Kidney (tissue), 13 donors: ENCODE measurements at regions not wholly inside any gene's neighbourhood (a gene's known extent, or its start where the extent isn't known, plus 50 kb on each side); places are given as distances from the start of the nearest gene placed in this dataset.

Source experiments
- DNase-seq, 5 donors: peaks; one replicate each; pipeline ENCODE4 v3.0.0-alpha.2; 2013 to 2020
- FAIRE-seq: peaks from 2 replicates; lab custom pipeline; 2012; peaks lifted over from hg19 to GRCh38; lab: Jason Lieb, UNC
- H3K27ac ChIP-seq, 2 donors: one replicate each; pipeline ENCODE4 v1.7.0; 2013; ENCODE audit warnings: low read depth in 2 of 2, low read length in 2 of 2, inconsistent platforms in 1 of 2
- H3K27me3 ChIP-seq: one replicate; pipeline ENCODE4 v1.7.1; 2013; ENCODE audit warnings: low read length, inconsistent platforms; ENCODE audit not compliant: control insufficient read depth, insufficient read depth
- H3K36me3 ChIP-seq, 3 donors: one replicate each; pipeline versions ENCODE4 v1.7.0 to v1.7.1; 2013; ENCODE audit warnings: low read length in 3 of 3, control low read depth in 1 of 3, inconsistent platforms in 1 of 3; ENCODE audit not compliant: insufficient read depth in 3 of 3, control insufficient read depth in 2 of 3
- H3K4me1 ChIP-seq, 3 donors: one replicate each; pipeline versions ENCODE4 v1.7.0 to v1.7.1; 2013; ENCODE audit warnings: low read length in 3 of 3, inconsistent platforms in 1 of 3, low read depth in 1 of 3; ENCODE audit not compliant: control insufficient read depth in 2 of 3, insufficient read depth in 2 of 3
- H3K4me3 ChIP-seq, 3 donors: one replicate each; pipeline versions ENCODE4 v1.7.0 to v1.8.1; 2013; ENCODE audit warnings: low read length in 3 of 3, control low read depth in 1 of 3, inconsistent platforms in 1 of 3
- H3K9ac ChIP-seq, 3 donors: one replicate each; pipeline versions ENCODE4 v1.7.0 to v1.7.1; 2013; ENCODE audit warnings: low read length in 3 of 3, control low read depth in 1 of 3, inconsistent platforms in 1 of 3
- H3K9me3 ChIP-seq, 3 donors: one replicate each; pipeline versions ENCODE4 v1.7.0 to v1.7.1; 2013; ENCODE audit warnings: low read length in 3 of 3, control low read depth in 1 of 3, inconsistent platforms in 1 of 3; ENCODE audit not compliant: control insufficient read depth in 2 of 3, insufficient read depth in 1 of 3
- CTCF ChIP-seq: IDR thresholded peaks from 3 replicates; pipeline ENCODE4 v1.5.1; 2012; ENCODE audit warnings: mild to moderate bottlenecking, moderate library complexity, borderline replicate concordance; ENCODE audit not compliant: insufficient read depth; ENCODE audit errors: extremely low read depth
- intact Hi-C: fragments of 100-400 bp; cut with DNase I; formaldehyde crosslinking; loops from one replicate; pipeline ENCODE4 v1.11.1; 2022
- donor health status: control.
- donor health status: control.
- donor health status: control.
- donor health status: control.
- donor health status: control.
- donor health status: DM: yes; HTN: yes; CAD: no.
- donor health status: Normal renal cell carcinoma (clear cell type).

GRCh38 chr20:11218173-11218680, 544.4 kb upstream of the JAG1 start:
- H3K27ac ChIP-seq: no peak overlapping the region
- TF ChIP-seq CTCF: no peak

GRCh38 chr20:11219192-11219591, 545.4 kb upstream of the JAG1 start:
- no peaks in the 10 kb centered on the region for H3K9me3 ChIP-seq
- no peaks in the 10 kb centered on the region for H3K27me3 ChIP-seq
- no peak for TF ChIP-seq CTCF
- peaks cover 0 to 7% (median 6%) of the 10 kb centered on the region in 3 donors for H3K4me1 ChIP-seq
- H3K9ac ChIP-seq: no peak overlapping the region
- intact Hi-C loops: no loop called here
- DNase-seq: no peak
- H3K27ac ChIP-seq: no peak overlapping the region
- no peak for FAIRE-seq
- no peak overlapping the region for H3K4me3 ChIP-seq
- H3K36me3 ChIP-seq: no peaks in the 10 kb centered on the region

More at GRCh38 chr20:11218173-11218680, 544.4 kb upstream of the JAG1 start:
- DNase-seq (no peak), FAIRE-seq (no peak)
- Histone ChIP-seq H3K27me3 (no peaks in the 10 kb centered on the region), H3K9me3 (no peaks in the 10 kb centered on the region), H3K9ac (no peak overlapping the region), H3K4me1 (peaks cover 0 to 7% (median 6%) of the 10 kb centered on the region in 3 donors), H3K36me3 (no peaks in the 10 kb centered on the region), H3K4me3 (no peak overlapping the region)
- intact Hi-C loops: no loop called here

GRCh38 chr20:11221046-11221445, 547.2 kb upstream of the JAG1 start:
- Histone ChIP-seq H3K27me3 (no peaks in the 10 kb centered on the region), H3K4me1 (peaks cover 0 to 6% (median 4%) of the 10 kb centered on the region in 3 donors), H3K4me3 (no peak overlapping the region), H3K36me3 (no peaks in the 10 kb centered on the region), H3K9me3 (no peaks in the 10 kb centered on the region), H3K27ac (no peak overlapping the region), H3K9ac (no peak overlapping the region)
- TF ChIP-seq CTCF: no peak
- no peak for DNase-seq
- FAIRE-seq: no peak
- intact Hi-C loops: no loop called here

- TF ChIP-seq CTCF: no peak
- peaks cover 0 to 3% (median 0%) of the 10 kb centered on the region in 3 donors for H3K4me1 ChIP-seq
- DNase-seq (no peak), FAIRE-seq (no peak)
- no peak overlapping the region for H3K4me3 ChIP-seq
- no peaks in the 10 kb centered on the region for H3K36me3 ChIP-seq
- no peaks in the 10 kb centered on the region for H3K9me3 ChIP-seq
- H3K27me3 ChIP-seq: no peaks in the 10 kb centered on the region
- H3K27ac ChIP-seq: no peak overlapping the region
- intact Hi-C loops: no loop called here
- H3K9ac ChIP-seq: no peak overlapping the region
These were observed 548.4 kb upstream of the JAG1 start for GRCh38 chr20:11222243-11222642.
